ENCODE measurements at regions not wholly inside any gene's neighbourhood (a gene's known extent, or its start where the extent isn't known, plus 50 kb on each side); places are given as distances from the start of the nearest gene placed in this dataset.

- Histone ChIP-seq H3K4me1 (ENCODE audit: insufficient read depth, poor library complexity, severe bottlenecking) (no peaks in the 10 kb centered on the region), H3K27ac (ENCODE audit: poor library complexity, severe bottlenecking) (no peak overlapping the region), H3K4me3 (ENCODE audit: severe bottlenecking) (no peak overlapping the region), H3K27me3 (ENCODE audit: insufficient read depth, poor library complexity, severe bottlenecking) (no peaks in the 10 kb centered on the region), H3K36me3 (ENCODE audit: low read depth) (no peaks in the 10 kb centered on the region), H3K9me3 (ENCODE audit: severe bottlenecking) (no peaks in the 10 kb centered on the region)
- TF ChIP-seq CTCF (IDR thresholded peaks at IDR 0.05; ENCODE audit: poor library complexity, severe bottlenecking) = no peak
- DNase-seq (ENCODE audit: low spot score) (no peak), ATAC-seq (ENCODE audit: low read depth) (no peak)
Measured at GRCh38 chr10:43815181-43815885, 166.7 kb upstream of the ZNF32 start.

DNA sequence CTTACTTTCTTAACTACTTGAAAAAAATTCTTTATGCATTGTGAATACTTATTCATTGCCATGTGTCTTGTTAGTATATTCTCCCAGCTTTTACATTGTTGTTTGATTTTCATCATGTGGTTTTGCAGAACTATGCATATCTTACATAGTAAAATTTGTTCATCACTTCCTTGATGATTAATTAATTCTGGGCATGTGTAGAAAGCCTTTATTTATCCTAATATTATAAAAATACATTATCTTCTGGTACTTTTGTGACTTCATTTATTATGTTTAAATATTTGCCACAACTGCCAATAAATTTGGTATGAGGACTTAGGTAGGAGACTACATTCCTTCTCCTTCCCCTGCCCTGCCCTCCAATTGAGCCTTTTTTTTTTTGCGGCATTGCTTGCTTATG lies 166.0 kb upstream of the ZNF32 start:
- Histone ChIP-seq H3K9me3 (ENCODE audit: severe bottlenecking) (no peaks in the 10 kb centered on the region), H3K27ac (ENCODE audit: poor library complexity, severe bottlenecking) (no peak overlapping the region), H3K27me3 (ENCODE audit: insufficient read depth, poor library complexity, severe bottlenecking) (no peaks in the 10 kb centered on the region), H3K36me3 (ENCODE audit: low read depth) (no peaks in the 10 kb centered on the region), H3K4me1 (ENCODE audit: insufficient read depth, poor library complexity, severe bottlenecking) (no peaks in the 10 kb centered on the region), H3K4me3 (ENCODE audit: severe bottlenecking) (no peak overlapping the region)
- no peak for ATAC-seq (ENCODE audit: low read depth)
- TF ChIP-seq CTCF (IDR thresholded peaks at IDR 0.05; ENCODE audit: poor library complexity, severe bottlenecking) = no peak
- no peak for DNase-seq (ENCODE audit: low spot score)

DNA sequence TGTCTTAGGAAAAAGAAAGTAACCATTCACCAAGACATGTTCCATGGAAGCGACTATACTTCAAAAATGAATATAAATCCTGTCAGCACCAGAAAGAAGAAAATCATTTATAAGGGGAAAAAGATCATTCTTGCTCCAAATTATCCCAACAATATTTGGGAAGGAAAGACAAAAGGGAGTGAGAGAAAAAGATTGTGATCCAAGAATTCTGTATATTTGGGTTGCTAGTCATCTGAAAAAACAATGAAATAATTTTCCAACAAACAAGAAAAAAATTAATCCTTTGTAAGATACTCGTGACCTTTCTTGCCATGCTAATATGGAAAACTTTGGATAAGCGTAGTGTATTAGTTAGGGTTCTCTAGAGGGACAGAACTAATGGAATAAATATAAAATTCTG lies 163.2 kb upstream of the ZNF32 start:
- ATAC-seq (ENCODE audit: low read depth) = no peak
- no peaks in the 10 kb centered on the region for H3K4me1 ChIP-seq (ENCODE audit: insufficient read depth, poor library complexity, severe bottlenecking)
- H3K9me3 ChIP-seq (ENCODE audit: severe bottlenecking) = no peaks in the 10 kb centered on the region
- no peak for TF ChIP-seq CTCF (IDR thresholded peaks at IDR 0.05; ENCODE audit: poor library complexity, severe bottlenecking)
- H3K4me3 ChIP-seq (ENCODE audit: severe bottlenecking) = no peak overlapping the region
- H3K36me3 ChIP-seq (ENCODE audit: low read depth) = no peaks in the 10 kb centered on the region
- H3K27me3 ChIP-seq (ENCODE audit: insufficient read depth, poor library complexity, severe bottlenecking) = no peaks in the 10 kb centered on the region
- no peak for DNase-seq (ENCODE audit: low spot score)
- no peak overlapping the region for H3K27ac ChIP-seq (ENCODE audit: poor library complexity, severe bottlenecking)

GRCh38 chr10:43809211-43809930 lies 160.7 kb upstream of the ZNF32 start:
- no peaks in the 10 kb centered on the region for H3K36me3 ChIP-seq (ENCODE audit: low read depth)
- no peaks in the 10 kb centered on the region for H3K9me3 ChIP-seq (ENCODE audit: severe bottlenecking)
- ATAC-seq (ENCODE audit: low read depth) = peak; percentile 19; the same call in 1 of the 3 replicates
- no peak for DNase-seq (ENCODE audit: low spot score)
- no peaks in the 10 kb centered on the region for H3K27me3 ChIP-seq (ENCODE audit: insufficient read depth, poor library complexity, severe bottlenecking)
- no peak overlapping the region for H3K4me3 ChIP-seq (ENCODE audit: severe bottlenecking)
- H3K27ac ChIP-seq (ENCODE audit: poor library complexity, severe bottlenecking) = no peak overlapping the region
- no peaks in the 10 kb centered on the region for H3K4me1 ChIP-seq (ENCODE audit: insufficient read depth, poor library complexity, severe bottlenecking)
- TF ChIP-seq CTCF (IDR thresholded peaks at IDR 0.05; ENCODE audit: poor library complexity, severe bottlenecking) = no peak

DNA sequence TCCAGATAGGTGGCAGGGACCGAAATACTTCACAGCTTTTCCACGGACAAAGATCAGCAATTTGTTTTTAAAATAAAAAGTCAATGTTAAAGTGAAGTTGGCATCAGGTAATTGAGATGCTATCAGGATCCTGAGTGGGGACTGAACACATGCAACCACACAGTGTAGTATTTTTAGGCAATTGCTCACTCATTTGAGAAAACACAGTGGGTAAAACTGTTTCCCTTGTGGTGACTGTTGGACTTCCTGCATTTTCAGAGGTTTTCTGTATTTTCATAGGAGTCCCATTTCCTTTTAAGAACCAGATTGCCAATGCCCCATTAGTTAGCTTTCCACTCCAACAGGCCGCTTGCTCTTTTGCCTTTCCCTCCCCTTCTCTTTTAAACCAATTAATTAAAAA lies 159.5 kb upstream of the ZNF32 start:
- ATAC-seq (ENCODE audit: low read depth) (no peak), DNase-seq (ENCODE audit: low spot score) (no peak)
- H3K36me3 ChIP-seq (ENCODE audit: low read depth) = no peaks in the 10 kb centered on the region
- no peaks in the 10 kb centered on the region for H3K9me3 ChIP-seq (ENCODE audit: severe bottlenecking)
- H3K27me3 ChIP-seq (ENCODE audit: insufficient read depth, poor library complexity, severe bottlenecking) = no peaks in the 10 kb centered on the region
- no peak overlapping the region for H3K4me3 ChIP-seq (ENCODE audit: severe bottlenecking)
- H3K4me1 ChIP-seq (ENCODE audit: insufficient read depth, poor library complexity, severe bottlenecking) = no peaks in the 10 kb centered on the region
- TF ChIP-seq CTCF (IDR thresholded peaks at IDR 0.05; ENCODE audit: poor library complexity, severe bottlenecking) = no peak
- no peak overlapping the region for H3K27ac ChIP-seq (ENCODE audit: poor library complexity, severe bottlenecking)

Data from RWPE2 (cell line).